HL-60 (cell line): ENCODE measurements at regions not wholly inside any gene's neighbourhood (a gene's known extent, or its start where the extent isn't known, plus 50 kb on each side); places are given as distances from the start of the nearest gene placed in this dataset.

ENCODE experiments used
- CTCF ChIP-seq: IDR thresholded peaks from one replicate; pipeline ENCODE4 v1.5.1; 2011; ENCODE audit warnings: low read length, control low read depth, inconsistent platforms; ENCODE audit not compliant: insufficient read depth
- SPI1 ChIP-seq: IDR thresholded peaks from 2 replicates; pipeline ENCODE4 v1.6.1; 2012; ENCODE audit warnings: low read depth, mild to moderate bottlenecking, borderline replicate concordance

- TF ChIP-seq CTCF (no peak), SPI1 (no peak)
These were observed 285.2 kb upstream of the ELAC2 start for GRCh38 chr17:13302983-13303382.
